GM18951 (cell line): ENCODE measurements at regions not wholly inside any gene's neighbourhood (a gene's known extent, or its start where the extent isn't known, plus 50 kb on each side); places are given as distances from the start of the nearest gene placed in this dataset.

Experiments
- POLR2A ChIP-seq: IDR thresholded peaks from 4 replicates; pipeline ENCODE4 v1.6.1; 2011; ENCODE audit warnings: mild to moderate bottlenecking; ENCODE audit not compliant: insufficient read length, insufficient read depth; ENCODE audit errors: extremely low read depth
- in situ Hi-C: fragments of 300-500 bp; cut with MboI; formaldehyde crosslinking; loops from one replicate; pipeline ENCODE4 v1.12.0; 2022; ENCODE audit warnings: low sequenced_read_pairs, mixed read lengths, inconsistent platforms; ENCODE audit not compliant: unreplicated experiment

- in situ Hi-C loops, result no loop called here
- no peak for TF ChIP-seq POLR2A
Observed at GRCh38 chr3:17852217-17852616, 109.8 kb upstream of the TBC1D5 start.

DNA sequence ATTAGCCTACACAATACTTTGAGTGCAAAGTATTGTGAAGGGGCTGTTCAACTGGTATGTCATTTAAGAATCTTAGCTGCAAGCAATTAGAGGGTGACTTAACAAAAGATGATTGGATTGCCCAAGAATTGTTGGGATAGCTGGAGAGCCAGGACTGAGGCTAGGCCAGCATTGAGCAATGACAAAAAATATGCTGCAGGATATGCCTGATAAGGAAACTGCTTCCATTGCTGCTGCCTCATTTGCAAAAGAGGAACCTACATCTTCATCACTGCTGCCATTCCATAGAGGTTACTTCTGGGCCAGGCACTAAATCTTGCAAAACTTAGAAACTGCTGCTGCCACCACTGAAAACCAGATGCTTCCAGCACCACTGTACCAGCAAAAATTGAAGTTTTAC, 108.0 kb upstream of the TBC1D5 start:
- TF ChIP-seq POLR2A, result no peak

DNA sequence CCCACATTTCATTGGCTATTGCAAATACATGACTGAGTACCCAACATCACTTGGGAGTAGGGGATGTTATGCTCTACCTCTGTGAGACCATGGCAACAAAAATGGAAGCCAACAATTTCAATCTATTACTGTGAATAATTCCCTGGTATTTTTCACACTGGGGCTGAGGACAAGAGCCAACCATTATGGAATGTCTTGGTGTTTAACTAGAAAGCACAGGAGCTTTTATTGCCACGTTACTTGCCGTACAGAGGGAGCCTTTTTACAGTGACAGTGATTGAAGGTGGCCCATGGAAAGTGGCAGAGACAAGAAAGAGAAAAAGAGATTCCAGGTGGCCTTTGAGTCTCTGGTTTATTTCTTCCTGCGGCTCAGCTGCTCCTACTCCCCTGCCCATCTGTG, 105.7 kb upstream of the TBC1D5 start:
- TF ChIP-seq POLR2A, result no peak
- in situ Hi-C loops, result loop anchor here (25.0 kb wide), 1 partner anchor 1236 kb away; the partner anchor contains the start of gene DAZL

More for the DNA sequence above, 108.0 kb upstream of the TBC1D5 start:
- in situ Hi-C loops, result no loop called here

DNA sequence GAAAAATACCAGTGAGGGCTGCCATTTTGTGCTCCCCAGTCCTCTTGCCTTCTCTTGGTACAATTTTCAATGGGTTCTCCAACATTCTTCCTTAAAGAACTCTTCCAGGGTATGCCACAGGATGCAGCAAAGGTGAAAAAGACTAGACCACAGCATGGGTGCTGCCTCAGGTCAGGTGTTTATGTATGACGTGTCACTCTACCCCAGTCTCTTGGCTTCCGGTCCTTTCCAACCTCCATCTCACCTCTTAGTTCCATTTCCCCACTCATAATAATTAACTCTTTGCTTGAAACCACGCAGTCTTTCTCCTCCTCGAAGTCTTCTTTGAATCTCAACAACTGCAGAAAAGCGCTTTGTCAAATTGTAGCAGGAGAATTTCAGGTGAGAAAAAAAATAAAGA, 104.7 kb upstream of the TBC1D5 start:
- no peak for TF ChIP-seq POLR2A
- in situ Hi-C loops, result loop anchor here (25.0 kb wide), 1 partner anchor 1235 kb away; the partner anchor contains the start of gene DAZL

GRCh38 chr3:17846466-17846865, 104.0 kb upstream of the TBC1D5 start:
- in situ Hi-C loops, result loop anchor here (25.0 kb wide), 1 partner anchor 1234 kb away; the partner anchor contains the start of gene DAZL
- no peak for TF ChIP-seq POLR2A

DNA sequence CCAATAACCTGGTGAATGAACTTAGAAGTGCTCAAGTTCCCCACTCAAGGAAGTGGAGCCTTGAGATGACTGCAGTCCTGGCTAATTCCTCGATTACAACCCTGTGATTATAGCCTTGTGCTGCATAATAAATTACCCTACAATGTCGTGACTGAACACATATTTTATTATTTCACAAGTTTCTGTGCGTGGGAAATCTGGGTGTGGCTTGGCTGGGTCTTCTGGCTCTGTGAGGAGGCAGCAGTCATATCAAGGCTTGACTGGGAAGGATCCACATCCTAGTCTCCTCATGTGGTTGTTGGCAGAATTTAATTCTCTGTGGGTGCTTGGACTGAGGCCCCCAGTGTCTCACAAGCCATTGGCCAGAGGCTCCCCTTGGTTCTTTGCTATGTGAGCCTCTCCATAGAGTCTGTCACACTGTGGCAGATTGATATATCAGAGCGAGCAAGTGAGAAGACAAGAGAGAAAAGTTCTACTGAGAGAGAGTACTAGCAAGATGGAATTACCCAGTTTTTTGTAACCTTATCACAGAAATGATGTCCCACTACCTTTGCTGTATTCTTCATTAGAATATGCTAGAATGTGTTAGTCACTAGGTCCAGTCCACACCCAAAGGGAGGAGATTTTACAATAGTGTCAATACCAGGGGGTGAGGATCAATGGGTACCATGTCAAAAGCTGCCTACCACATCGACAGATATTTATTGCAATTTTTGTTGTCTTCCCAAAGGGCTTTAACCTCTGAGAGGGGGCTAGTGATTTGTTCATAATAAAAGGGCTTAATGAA, 102.8 kb upstream of the TBC1D5 start:
- in situ Hi-C loops, result loop anchor here (25.0 kb wide), 1 partner anchor 1233 kb away; the partner anchor contains the start of gene DAZL
- no peak for TF ChIP-seq POLR2A

- no peak for TF ChIP-seq POLR2A
- in situ Hi-C loops, result loop anchor here (25.0 kb wide), 1 partner anchor 1232 kb away; the partner anchor contains the start of gene DAZL
Observed at GRCh38 chr3:17844236-17844635, 101.8 kb upstream of the TBC1D5 start.

DNA sequence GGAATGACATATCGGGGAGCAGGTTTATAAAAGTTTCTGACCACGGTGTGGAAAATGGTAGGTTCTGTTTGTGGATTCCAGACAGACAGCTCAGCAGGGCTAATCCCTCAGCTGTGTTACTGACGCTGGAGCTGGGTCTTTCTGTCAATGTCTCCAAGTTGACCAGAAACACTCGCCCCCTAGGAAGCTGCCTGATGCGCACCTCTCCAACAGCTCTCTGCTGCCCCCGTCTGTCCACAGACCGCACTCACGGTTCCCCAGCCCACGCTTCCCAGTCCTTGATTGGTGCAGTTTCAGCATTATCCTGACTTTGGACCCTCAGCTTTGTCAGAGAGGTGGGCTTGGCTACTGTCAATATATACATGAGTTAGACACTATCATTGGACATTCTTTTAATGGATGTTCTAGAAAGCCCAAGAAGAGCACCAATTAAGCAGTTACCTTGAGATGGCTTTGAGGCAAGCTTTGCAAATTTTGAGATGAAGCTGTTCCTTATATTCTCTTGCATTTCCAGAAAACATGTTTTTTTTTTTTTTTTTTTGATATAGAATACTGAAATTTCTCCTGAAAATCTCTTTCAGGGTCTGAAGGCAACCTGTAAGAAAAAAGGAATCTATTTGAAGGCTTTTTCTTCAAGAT, 98.9 kb upstream of the TBC1D5 start:
- in situ Hi-C loops, result loop anchor here (25.0 kb wide), 1 partner anchor 1229 kb away; the partner anchor contains the start of gene DAZL
- TF ChIP-seq POLR2A, result no peak

DNA sequence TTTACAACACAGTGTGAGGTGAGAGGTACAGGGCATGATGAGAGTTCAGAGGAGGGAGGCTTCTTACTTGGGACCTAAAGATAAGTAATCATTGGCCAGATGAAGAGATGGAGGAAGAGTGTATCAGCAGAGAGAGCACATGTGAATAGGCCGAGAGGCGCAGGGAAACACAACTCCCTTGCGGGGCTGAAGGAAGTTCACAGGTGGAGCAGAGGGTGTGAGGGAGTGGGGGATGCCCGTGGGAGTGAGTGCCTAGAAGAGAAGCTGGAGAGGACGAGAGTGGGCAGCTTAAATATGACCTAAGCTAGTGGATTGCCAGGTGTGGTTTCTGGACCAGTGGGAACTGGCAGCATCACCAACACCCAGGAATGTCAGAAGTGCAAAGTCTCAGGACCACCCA, 98.2 kb upstream of the TBC1D5 start:
- no peak for TF ChIP-seq POLR2A
- in situ Hi-C loops, result loop anchor here (25.0 kb wide), 1 partner anchor 1228 kb away; the partner anchor contains the start of gene DAZL

DNA sequence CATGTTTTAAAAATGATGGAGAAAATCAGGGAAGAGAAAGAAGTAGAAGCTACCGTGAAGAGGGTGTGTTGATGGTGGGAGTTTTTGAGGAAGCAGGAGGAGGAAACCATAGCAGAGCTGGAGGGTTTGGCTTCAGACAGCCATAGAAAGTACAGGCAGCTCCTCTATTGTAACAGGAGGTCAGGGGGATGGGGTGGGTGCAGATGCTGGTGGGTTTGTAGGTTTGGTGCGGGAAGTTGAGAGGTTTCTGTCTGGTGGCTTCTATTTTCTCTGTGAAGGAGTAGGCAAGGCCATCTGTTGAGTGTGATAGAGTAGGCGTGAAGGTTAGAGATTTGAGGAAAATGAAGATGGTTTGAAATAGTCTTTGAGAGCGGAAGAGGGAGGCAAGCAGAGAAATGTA, 97.7 kb upstream of the TBC1D5 start:
- TF ChIP-seq POLR2A, result no peak
- in situ Hi-C loops, result loop anchor here (25.0 kb wide), 1 partner anchor 1228 kb away; the partner anchor contains the start of gene DAZL

- no peak for TF ChIP-seq POLR2A
- in situ Hi-C loops, result loop anchor here (10.0 to 25.0 kb wide), 3 partner anchors 402 to 1225 kb away; partner anchors contain the start of gene DAZL
Observed at GRCh38 chr3:17836919-17837318, 94.5 kb upstream of the TBC1D5 start.

DNA sequence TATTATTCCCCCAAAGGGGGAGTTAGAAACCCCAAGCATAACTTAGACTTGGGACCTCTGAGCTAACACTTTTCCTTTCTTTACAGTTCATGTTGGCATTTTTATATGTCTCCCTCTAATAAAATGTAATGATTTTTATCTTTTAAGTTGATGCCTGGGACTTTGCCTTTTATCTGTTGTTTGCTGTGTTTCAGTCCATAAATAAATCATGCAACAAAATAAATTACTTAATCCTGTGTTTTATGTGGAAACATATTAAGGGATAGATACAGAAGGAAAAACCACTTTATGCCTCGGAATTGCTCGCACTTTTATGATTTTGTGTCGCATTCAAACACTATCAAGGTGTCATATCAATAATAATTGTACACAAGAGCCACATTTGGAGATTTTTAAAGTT, 93.7 kb upstream of the TBC1D5 start:
- no peak for TF ChIP-seq POLR2A
- in situ Hi-C loops, result loop anchor here (10.0 to 25.0 kb wide), 3 partner anchors 401 to 1224 kb away; partner anchors contain the start of gene DAZL
